ENCODE measurements at regions not wholly inside any gene's neighbourhood (a gene's known extent, or its start where the extent isn't known, plus 50 kb on each side); places are given as distances from the start of the nearest gene placed in this dataset.

GRCh38 chr7:86025807-86026206 is 617.9 kb upstream of the GRM3 start:
- Histone ChIP-seq H3K4me2 (replicated peaks; ENCODE audit: extremely low read depth, low read length, poor library complexity, severe bottlenecking) (no peak overlapping the region), H3K27ac (ENCODE audit: low read depth in 1 of 2, low read length in 2 of 2) (no peak overlapping the region), H3K9me3 (replicated peaks in 1 of 2; ENCODE audit: control insufficient read depth in 1 of 2, insufficient read depth in 1 of 2, low read length in 2 of 2) (no peaks in the 10 kb centered on the region), H3K9ac (ENCODE audit: insufficient read depth, low read length, poor library complexity, severe bottlenecking) (no peak overlapping the region), H3K27me3 (ENCODE audit: control insufficient read depth in 2 of 2, insufficient read depth in 2 of 2, low read length in 2 of 2) (no peaks in the 10 kb centered on the region), H3K4me1 (ENCODE audit: control insufficient read depth in 1 of 2, insufficient read depth in 2 of 2, low read length in 2 of 2) (no peaks in the 10 kb centered on the region), H4K20me1 (ENCODE audit: insufficient read depth, low read length) (no peaks in the 10 kb centered on the region), H3K79me2 (ENCODE audit: insufficient read depth, low read length) (no peaks in the 10 kb centered on the region), H3K36me3 (replicated peaks in 1 of 2; ENCODE audit: control insufficient read depth in 1 of 2, insufficient read depth in 2 of 2, low read length in 2 of 2) (no peaks in the 10 kb centered on the region), H3K4me3 (replicated peaks in 1 of 3; ENCODE audit: low read depth in 2 of 3, low read length in 3 of 3) (no peak overlapping the region), H2AFZ (ENCODE audit: insufficient read depth, low read depth, low read length, poor library complexity, severe bottlenecking) (no peak overlapping the region)
- intact Hi-C loops (cut with micrococcal nuclease) = no loop called here
- no peak for DNase-seq
- Mint-ChIP-seq H3K4me3 (no peak overlapping the region), H3K36me3 (no peaks in the 10 kb centered on the region), H3K27me3 (ENCODE audit: low read depth in 3 of 3) (peaks cover 0 to 3% (median 0%) of the 10 kb centered on the region in 3 donors), H3K27ac (no peak overlapping the region), H3K4me1 (no peaks in the 10 kb centered on the region), H3K9me3 (peaks cover 0 to 2% (median 0%) of the 10 kb centered on the region in 7 donors)
- TF ChIP-seq, protein P1, sequence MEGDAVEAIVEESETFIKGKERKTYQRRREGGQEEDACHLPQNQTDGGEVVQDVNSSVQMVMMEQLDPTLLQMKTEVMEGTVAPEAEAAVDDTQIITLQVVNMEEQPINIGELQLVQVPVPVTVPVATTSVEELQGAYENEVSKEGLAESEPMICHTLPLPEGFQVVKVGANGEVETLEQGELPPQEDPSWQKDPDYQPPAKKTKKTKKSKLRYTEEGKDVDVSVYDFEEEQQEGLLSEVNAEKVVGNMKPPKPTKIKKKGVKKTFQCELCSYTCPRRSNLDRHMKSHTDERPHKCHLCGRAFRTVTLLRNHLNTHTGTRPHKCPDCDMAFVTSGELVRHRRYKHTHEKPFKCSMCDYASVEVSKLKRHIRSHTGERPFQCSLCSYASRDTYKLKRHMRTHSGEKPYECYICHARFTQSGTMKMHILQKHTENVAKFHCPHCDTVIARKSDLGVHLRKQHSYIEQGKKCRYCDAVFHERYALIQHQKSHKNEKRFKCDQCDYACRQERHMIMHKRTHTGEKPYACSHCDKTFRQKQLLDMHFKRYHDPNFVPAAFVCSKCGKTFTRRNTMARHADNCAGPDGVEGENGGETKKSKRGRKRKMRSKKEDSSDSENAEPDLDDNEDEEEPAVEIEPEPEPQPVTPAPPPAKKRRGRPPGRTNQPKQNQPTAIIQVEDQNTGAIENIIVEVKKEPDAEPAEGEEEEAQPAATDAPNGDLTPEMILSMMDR (IDR thresholded peaks at IDR 0.05) = no peak

GRCh38 chr7:86013662-86014061 is 630.0 kb upstream of the GRM3 start:
- Histone ChIP-seq H4K20me1 (ENCODE audit: insufficient read depth, low read length) (no peaks in the 10 kb centered on the region), H3K36me3 (replicated peaks in 1 of 2; ENCODE audit: control insufficient read depth in 1 of 2, insufficient read depth in 2 of 2, low read length in 2 of 2) (no peaks in the 10 kb centered on the region), H3K4me1 (ENCODE audit: control insufficient read depth in 1 of 2, insufficient read depth in 2 of 2, low read length in 2 of 2) (no peaks in the 10 kb centered on the region), H3K4me3 (replicated peaks in 1 of 3; ENCODE audit: low read depth in 2 of 3, low read length in 3 of 3) (no peak overlapping the region), H2AFZ (ENCODE audit: insufficient read depth, low read depth, low read length, poor library complexity, severe bottlenecking) (no peak overlapping the region), H3K9ac (ENCODE audit: insufficient read depth, low read length, poor library complexity, severe bottlenecking) (no peak overlapping the region), H3K4me2 (replicated peaks; ENCODE audit: extremely low read depth, low read length, poor library complexity, severe bottlenecking) (no peak overlapping the region), H3K27ac (ENCODE audit: low read depth in 1 of 2, low read length in 2 of 2) (no peak overlapping the region), H3K79me2 (ENCODE audit: insufficient read depth, low read length) (no peaks in the 10 kb centered on the region), H3K9me3 (replicated peaks in 1 of 2; ENCODE audit: control insufficient read depth in 1 of 2, insufficient read depth in 1 of 2, low read length in 2 of 2) (peaks cover 0 to 6% of the 10 kb centered on the region in 2 donors), H3K27me3 (ENCODE audit: control insufficient read depth in 2 of 2, insufficient read depth in 2 of 2, low read length in 2 of 2) (no peaks in the 10 kb centered on the region)
- no peak overlapping the region for H3K4me3 Mint-ChIP-seq
- intact Hi-C loops (cut with micrococcal nuclease) = no loop called here
- no peaks in the 10 kb centered on the region for H3K27me3 Mint-ChIP-seq (ENCODE audit: low read depth in 3 of 3)
- no peaks in the 10 kb centered on the region for H3K36me3 Mint-ChIP-seq
- H3K27ac Mint-ChIP-seq = no peak overlapping the region
- TF ChIP-seq, protein P1 (IDR thresholded peaks at IDR 0.05) = no peak
- H3K9me3 Mint-ChIP-seq = peaks cover 0 to 3% (median 0%) of the 10 kb centered on the region in 7 donors
- H3K4me1 Mint-ChIP-seq = no peaks in the 10 kb centered on the region
- no peak for DNase-seq
